GM12873 (cell line): ENCODE measurements at regions not wholly inside any gene's neighbourhood (a gene's known extent, or its start where the extent isn't known, plus 50 kb on each side); places are given as distances from the start of the nearest gene placed in this dataset.

Source experiments
- CTCF ChIP-seq: IDR thresholded peaks from 2 replicates; pipeline ENCODE4 v1.5.1; 2012; ENCODE audit warnings: low read depth, mild to moderate bottlenecking, moderate library complexity, low read length, control low read depth; ENCODE audit not compliant: insufficient read depth; ENCODE audit errors: missing control alignments

GRCh38 chr12:92369056-92369455, 223.4 kb upstream of the BTG1 start:
- TF ChIP-seq CTCF: no peak

- no peak for TF ChIP-seq CTCF
These were observed 220.2 kb upstream of the BTG1 start for GRCh38 chr12:92365836-92366235.

DNA sequence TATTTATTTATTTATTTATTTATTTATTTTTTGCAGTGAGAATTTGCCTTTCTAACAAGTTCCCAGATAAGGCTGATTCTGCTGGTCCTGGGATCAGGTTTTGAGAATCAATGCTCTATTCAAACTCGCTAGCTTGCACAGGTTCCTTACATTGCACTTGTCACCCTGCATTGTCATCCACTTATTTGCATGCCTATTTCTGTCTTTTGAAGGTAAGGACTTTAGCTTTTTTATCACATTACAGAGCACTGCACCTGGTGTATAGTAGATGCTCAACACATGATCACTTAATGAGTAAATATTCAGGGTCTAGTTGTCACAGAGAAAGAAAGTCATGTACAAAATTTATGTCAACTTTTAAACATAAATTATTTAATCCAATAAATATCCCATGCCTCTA, 219.7 kb upstream of the BTG1 start:
- no peak for TF ChIP-seq CTCF

- TF ChIP-seq CTCF: no peak
These were observed 217.9 kb upstream of the BTG1 start for GRCh38 chr12:92363295-92364146.

DNA sequence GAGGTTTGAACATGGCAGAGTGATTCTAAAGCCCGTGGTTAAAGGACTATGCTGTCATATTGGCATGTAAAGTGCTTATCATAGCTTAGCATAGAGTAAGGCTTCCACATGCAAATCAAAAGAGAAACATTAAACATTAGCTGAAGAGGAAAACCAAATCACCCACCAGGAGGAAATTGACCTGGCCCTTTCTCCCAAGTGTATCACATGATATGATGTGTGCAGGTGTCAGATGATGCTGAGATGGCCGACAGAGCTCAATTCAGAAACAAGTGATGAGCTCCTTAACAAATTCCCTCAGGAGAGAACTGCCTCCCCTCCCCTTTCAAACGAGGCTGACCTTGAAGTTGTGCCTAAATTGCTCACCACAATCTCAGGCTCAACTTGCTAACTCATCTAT, 217.1 kb upstream of the BTG1 start:
- TF ChIP-seq CTCF: no peak

GRCh38 chr12:92362126-92362525, 216.5 kb upstream of the BTG1 start:
- TF ChIP-seq CTCF: no peak

DNA sequence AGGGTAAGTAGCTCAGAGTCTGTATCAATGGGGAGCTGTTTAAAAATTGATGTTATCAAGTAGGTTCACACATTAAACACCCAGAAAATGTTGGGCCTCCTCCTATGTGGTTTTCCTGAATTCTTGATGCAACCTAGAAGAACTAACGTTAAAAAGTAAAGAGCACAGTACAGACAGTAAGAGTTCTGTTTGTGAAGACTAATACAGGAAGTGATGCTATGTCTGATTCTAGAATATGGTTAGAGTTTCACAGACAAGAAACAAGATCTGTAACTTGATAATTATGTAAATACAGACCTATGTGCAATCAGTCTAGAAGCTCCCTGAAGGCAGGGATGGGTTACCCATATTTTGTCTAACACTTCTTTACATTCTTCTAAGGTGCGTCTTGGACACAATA, 214.9 kb upstream of the BTG1 start:
- no peak for TF ChIP-seq CTCF
